HEK293T (cell line): ENCODE measurements at regions not wholly inside any gene's neighbourhood (a gene's known extent, or its start where the extent isn't known, plus 50 kb on each side); places are given as distances from the start of the nearest gene placed in this dataset.

Experiments
- BHLHE40 ChIP-seq: fragments of 450-650 bp; IDR thresholded peaks from 2 replicates; pipeline ENCODE4 v1.6.1; 2016; ENCODE audit warnings: mild to moderate bottlenecking, moderate library complexity, borderline replicate concordance
- FOXA1 ChIP-seq: fragments of 450-650 bp; IDR thresholded peaks from 2 replicates; pipeline ENCODE4 v1.6.1; 2016; ENCODE audit warnings: mild to moderate bottlenecking
- HDGF ChIP-seq: fragments of 450-650 bp; IDR thresholded peaks from 2 replicates; pipeline ENCODE4 v1.6.1; 2017; ENCODE audit warnings: antibody characterized with exemption, borderline replicate concordance
- NFRKB ChIP-seq: fragments of 450-650 bp; IDR thresholded peaks from 2 replicates; pipeline ENCODE4 v1.6.1; 2016; ENCODE audit warnings: mild to moderate bottlenecking, moderate library complexity
- SP1 ChIP-seq: fragments of 450-650 bp; IDR thresholded peaks from 2 replicates; pipeline ENCODE4 v1.6.1; 2017

GRCh38 chr10:133015816-133016462, 71.8 kb upstream of the ADGRA1 start:
- TF ChIP-seq BHLHE40 (no peak), FOXA1 (no peak), NFRKB (no peak), HDGF (no peak), SP1 (no peak)
